K562 (cell line): ENCODE measurements at regions not wholly inside any gene's neighbourhood (a gene's known extent, or its start where the extent isn't known, plus 50 kb on each side); places are given as distances from the start of the nearest gene placed in this dataset.

Experiments used
- ATAC-seq: fragments of 200-7000 bp; cut with Tn5 transposase; 3 replicates; pipeline ENCODE4 v1.9.1; 2020; ENCODE audit warnings: moderate library complexity
- BruUV-seq: library from RNA; stranded (reverse); fragments of 400-500 nt; replicated peaks from 2 replicates; lab custom pipeline; 2021; lab: Mats Ljungman, UMichigan
- CTCF ChIA-PET: fragments of 300-600 bp; formaldehyde crosslinking; extraction: SDS; loops from one replicate; lab custom pipeline; 2021; ENCODE audit warnings: low intra/inter-chr PET ratio; lab: Yijun Ruan, JAX
- POLR2A ChIA-PET: fragments of 300-600, 350-650 bp; sonication (Branson Sonifier 250); formaldehyde crosslinking; extraction: SDS; loops from one replicate; lab custom pipeline; 2021; ENCODE audit warnings: antibody characterized with exemption, inconsistent platforms; lab: Yijun Ruan, JAX
- DNase-seq, 4 experiments: peaks; one replicate each; pipeline versions ENCODE4 v3.0.0 to v3.0.0-alpha.2; 2011 to 2018; ENCODE audit warnings: low spot score in 3 of 4, mixed read lengths in 3 of 4; ENCODE audit errors: extremely low read depth in 1 of 4
- FAIRE-seq: peaks from 2 replicates; lab custom pipeline; 2011; peaks lifted over from hg19 to GRCh38; lab: Jason Lieb, UNC
- H2AFZ ChIP-seq: 2 replicates; pipeline ENCODE4 v1.6.0; 2011; ENCODE audit warnings: low read depth, low read length, control low read depth, inconsistent platforms
- H3K27ac ChIP-seq: fragments of 200-600 bp; 3 replicates; pipeline ENCODE4 v1.8.0; 2011; ENCODE audit warnings: low read depth, mild to moderate bottlenecking, control low read depth, inconsistent platforms, low read length, moderate library complexity, mixed read lengths; ENCODE audit errors: extremely low read depth
- H3K27me3 ChIP-seq, 2 experiments: fragments of 300-600 bp in 1 of 2; 2 replicates in 1 of 2; 3 replicates in 1 of 2; pipeline versions ENCODE4 v1.6.0 to v1.8.0; 2011; ENCODE audit warnings: inconsistent platforms in 2 of 2, low read length in 2 of 2, mild to moderate bottlenecking in 1 of 2, mixed read lengths in 1 of 2, moderate library complexity in 1 of 2; ENCODE audit not compliant: control insufficient read depth in 2 of 2, insufficient read depth in 2 of 2
- H3K36me3 ChIP-seq: fragments of 300-600 bp; 3 replicates; pipeline ENCODE4 v1.8.0; 2011; ENCODE audit warnings: mild to moderate bottlenecking, low read length, inconsistent platforms; ENCODE audit not compliant: control insufficient read depth, insufficient read depth
- H3K4me1 ChIP-seq, 2 experiments: fragments of 200-600 bp in 1 of 2; replicated peaks in 1 of 2; 2 replicates in 1 of 2; 3 replicates in 1 of 2; pipeline versions ENCODE4 v1.5.1 to v1.8.0; 2011; ENCODE audit warnings: inconsistent platforms in 2 of 2, low read length in 2 of 2, mild to moderate bottlenecking in 1 of 2, mixed read lengths in 1 of 2, moderate library complexity in 1 of 2; ENCODE audit not compliant: control insufficient read depth in 2 of 2, insufficient read depth in 2 of 2
- H3K4me2 ChIP-seq: 2 replicates; pipeline ENCODE4 v1.6.1; 2011; ENCODE audit warnings: low read length, control low read depth, inconsistent platforms, mixed read lengths; ENCODE audit not compliant: insufficient read depth
- H3K4me3 ChIP-seq: fragments of 200-600 bp; sonication (generic), shearing (Covaris generic); 2 replicates; pipeline ENCODE4 v1.5.1; 2016; ENCODE audit warnings: control low read depth, inconsistent platforms
- H3K79me2 ChIP-seq: fragments of 200-600 bp; 3 replicates; pipeline ENCODE4 v1.8.0; 2011; ENCODE audit warnings: low read length, inconsistent platforms; ENCODE audit not compliant: control insufficient read depth, insufficient read depth
- H3K9ac ChIP-seq, 2 experiments: 2 replicates each; pipeline versions ENCODE4 v1.6.0 to v1.6.1; 2011; ENCODE audit warnings: low read depth in 2 of 2, low read length in 2 of 2, control low read depth in 1 of 2, inconsistent platforms in 1 of 2, mild to moderate bottlenecking in 1 of 2, mixed read lengths in 1 of 2; ENCODE audit not compliant: insufficient read depth in 1 of 2
- H3K9me1 ChIP-seq: one replicate; pipeline ENCODE4 v1.6.0; 2011; ENCODE audit warnings: inconsistent platforms, mild to moderate bottlenecking, low read length, moderate library complexity; ENCODE audit not compliant: control insufficient read depth, insufficient read depth
- H3K9me3 ChIP-seq: replicated peaks from 2 replicates; pipeline ENCODE4 v1.5.1; 2011; ENCODE audit warnings: low read depth, low read length, inconsistent platforms; ENCODE audit not compliant: control insufficient read depth, insufficient read depth
- H4K20me1 ChIP-seq: replicated peaks from 2 replicates; pipeline ENCODE4 v1.6.1; 2011; ENCODE audit warnings: low read length, inconsistent platforms, mixed read lengths; ENCODE audit not compliant: control insufficient read depth, insufficient read depth
- C11orf30 ChIP-seq: fragments of 450-650 bp; IDR thresholded peaks from 2 replicates; pipeline ENCODE4 v1.6.1; 2016; ENCODE audit warnings: low read depth, mild to moderate bottlenecking
- DNMT1 ChIP-seq: fragments of 450-650 bp; IDR thresholded peaks from 2 replicates; pipeline ENCODE4 v1.6.1; 2016; ENCODE audit warnings: antibody characterized with exemption, mild to moderate bottlenecking
- HOXB6 ChIP-seq: fragments of 250-450 bp; sonication (Bioruptor Pico); IDR thresholded peaks from 2 replicates; pipeline ENCODE4 v1.5.1; 2022; ENCODE audit warnings: mild to moderate bottlenecking, borderline replicate concordance
- KAT7 ChIP-seq: sonication (generic); formaldehyde crosslinking; IDR thresholded peaks from 2 replicates; pipeline ENCODE4 v1.8.0; 2022; ENCODE audit warnings: missing genetic modification reagents, mild to moderate bottlenecking, borderline replicate concordance
- NCOR1 ChIP-seq: fragments of 450-650 bp; IDR thresholded peaks from 2 replicates; pipeline ENCODE4 v1.6.1; 2016; ENCODE audit warnings: mild to moderate bottlenecking, moderate library complexity
- SRSF9 ChIP-seq: fragments of 200-400 bp; formaldehyde crosslinking; IDR thresholded peaks from 2 replicates; pipeline ENCODE4 v1.6.1; 2017; ENCODE audit warnings: low read depth, low read length, borderline replicate concordance
- TOE1 ChIP-seq, 2 experiments: fragments of 450-650 bp in 1 of 2; sonication (generic) in 1 of 2; formaldehyde crosslinking in 1 of 2; IDR thresholded peaks; 2 replicates each; pipeline versions ENCODE4 v1.7.1 to v1.8.0; 2016 to 2022; ENCODE audit warnings: borderline replicate concordance in 2 of 2, mild to moderate bottlenecking in 2 of 2, antibody characterized with exemption in 1 of 2, inconsistent platforms in 1 of 2, low read depth in 1 of 2, missing genetic modification reagents in 1 of 2, moderate library complexity in 1 of 2
- ZFP30 ChIP-seq: fragments of 250-450 bp; sonication (Bioruptor Pico); IDR thresholded peaks from 2 replicates; pipeline ENCODE4 v1.8.0; 2022; ENCODE audit warnings: moderate library complexity, mild to moderate bottlenecking, inconsistent platforms, borderline replicate concordance
- ZNF217 ChIP-seq: sonication (generic); formaldehyde crosslinking; IDR thresholded peaks from 2 replicates; pipeline ENCODE4 v1.8.0; 2022; ENCODE audit warnings: mild to moderate bottlenecking, missing genetic modification reagents
- ZNF282 ChIP-seq: sonication (generic); formaldehyde crosslinking; IDR thresholded peaks from 2 replicates; pipeline ENCODE4 v1.8.1; 2023; ENCODE audit warnings: missing genetic modification reagents
- WGBS: fragments of 100-300 bp; shearing (Covaris generic); methylation state at CpG from one replicate; pipeline ENCODE4 v1.1.6; 2016; ENCODE audit warnings: low coverage, mixed read lengths; ENCODE audit not compliant: insufficient coverage; ENCODE audit errors: missing lambda C conversion rate; 5-methylcytosine and 5-hydroxymethylcytosine counted together
- in situ Hi-C: fragments of 300-500 bp; cut with MboI; formaldehyde crosslinking; loops from 4 replicates; pipeline ENCODE4 v1.15.0; 2018; ENCODE audit warnings: inconsistent platforms, mixed read lengths
- intact Hi-C: fragments of 100-400 bp; cut with micrococcal nuclease; formaldehyde crosslinking; loops from 2 replicates; pipeline ENCODE4 v1.14.2; 2022
- TF ChIP-seq, protein P1 (sequence below): fragments of 250-450 bp; sonication (Bioruptor Pico); IDR thresholded peaks from 2 replicates; pipeline ENCODE4 v1.8.0; 2021; ENCODE audit warnings: moderate library complexity, mild to moderate bottlenecking, inconsistent platforms
- TF ChIP-seq, protein P2 (sequence below): sonication (generic); formaldehyde crosslinking; IDR thresholded peaks from 2 replicates; pipeline ENCODE4 v1.8.1; 2022; ENCODE audit warnings: missing genetic modification reagents
- TF ChIP-seq, protein P3 (sequence below): fragments of 250-450 bp; sonication (Bioruptor Pico); IDR thresholded peaks from 2 replicates; pipeline ENCODE4 v1.8.0; 2021; ENCODE audit warnings: borderline replicate concordance, mild to moderate bottlenecking, moderate library complexity; ENCODE audit not compliant: poor library complexity, severe bottlenecking
- TF ChIP-seq, protein P4 (sequence below): fragments of 450-650 bp; IDR thresholded peaks from 2 replicates; pipeline ENCODE4 v1.6.1; 2017; ENCODE audit warnings: mild to moderate bottlenecking, moderate library complexity
- TF ChIP-seq, protein P5 (sequence below): sonication (generic); formaldehyde crosslinking; IDR thresholded peaks from 2 replicates; pipeline ENCODE4 v1.8.1; 2023; ENCODE audit warnings: mild to moderate bottlenecking, missing genetic modification reagents, moderate library complexity

DNA sequence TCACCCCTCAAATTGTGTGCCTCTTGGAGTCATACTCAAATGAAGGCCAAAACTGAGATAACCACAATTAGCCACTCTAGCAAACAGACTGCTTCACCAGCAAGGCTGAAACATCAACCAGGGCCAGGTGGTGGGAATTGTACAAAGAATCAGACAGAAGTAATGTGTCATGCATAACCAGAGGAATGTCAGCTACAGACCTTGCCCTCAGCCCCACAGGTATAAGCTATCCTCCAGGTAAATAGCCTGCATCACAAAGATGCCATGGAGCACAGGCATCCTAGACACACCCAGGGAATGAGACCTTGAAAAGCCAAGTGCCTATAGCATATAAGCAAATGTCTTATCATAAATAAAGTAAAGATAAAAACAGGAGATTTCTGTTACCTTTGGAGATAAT is 242.7 kb downstream of the CETN3 start (continued):
- no peak for TF ChIP-seq ZNF217 (CRISPR knock-in tag)

DNA sequence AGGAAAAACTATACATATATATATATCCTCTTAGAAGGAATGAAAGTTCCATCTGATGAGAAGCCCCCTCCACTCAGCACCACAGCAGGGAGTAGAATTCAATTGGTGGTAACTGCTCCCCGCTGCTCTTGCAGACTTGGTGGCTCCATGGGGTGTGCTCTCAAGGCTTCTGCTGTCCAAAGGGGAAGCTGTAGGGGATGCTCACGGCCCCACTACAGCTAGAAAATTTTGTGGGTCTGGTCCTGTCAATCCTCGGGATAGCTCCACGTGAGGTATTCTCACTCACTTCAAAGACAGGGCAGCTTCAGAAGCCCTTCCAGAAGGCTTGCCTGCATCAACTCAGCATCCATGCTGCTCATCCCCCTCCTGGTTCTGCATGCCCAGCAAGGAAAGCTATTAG is 247.2 kb downstream of the CETN3 start:
- ChIA-PET POLR2A (no interaction called here), CTCF (no interaction called here)
- no peak overlapping the region for H2AFZ ChIP-seq
- BruUV-seq = no TSS peak
- WGBS = 0% methylated on average over 3 of the region's 4 CpGs
- ATAC-seq (no peak), FAIRE-seq (no peak), DNase-seq (no peak)
- in situ Hi-C loops (no loop called here), intact Hi-C loops (no loop called here)
- H4K20me1 ChIP-seq = no peaks in the 10 kb centered on the region
- H3K9me3 ChIP-seq = no peaks in the 10 kb centered on the region
- TF ChIP-seq TOE1 (IDR thresholded peaks at IDR 0.05; ENCODE audit: borderline replicate concordance) (no peak), TOE1 (CRISPR knock-in tag; IDR thresholded peaks at IDR 0.05; ENCODE audit: borderline replicate concordance, low read depth) (no peak), ZNF282 (no peak), NCOR1 (no peak), C11orf30 (no peak), SRSF9 (no peak), HOXB6 (CRISPR knock-in tag) (no peak), DNMT1 (no peak), ZFP30 (no peak), KAT7 (CRISPR knock-in tag) (no peak)
- TF ChIP-seq, protein P1, sequence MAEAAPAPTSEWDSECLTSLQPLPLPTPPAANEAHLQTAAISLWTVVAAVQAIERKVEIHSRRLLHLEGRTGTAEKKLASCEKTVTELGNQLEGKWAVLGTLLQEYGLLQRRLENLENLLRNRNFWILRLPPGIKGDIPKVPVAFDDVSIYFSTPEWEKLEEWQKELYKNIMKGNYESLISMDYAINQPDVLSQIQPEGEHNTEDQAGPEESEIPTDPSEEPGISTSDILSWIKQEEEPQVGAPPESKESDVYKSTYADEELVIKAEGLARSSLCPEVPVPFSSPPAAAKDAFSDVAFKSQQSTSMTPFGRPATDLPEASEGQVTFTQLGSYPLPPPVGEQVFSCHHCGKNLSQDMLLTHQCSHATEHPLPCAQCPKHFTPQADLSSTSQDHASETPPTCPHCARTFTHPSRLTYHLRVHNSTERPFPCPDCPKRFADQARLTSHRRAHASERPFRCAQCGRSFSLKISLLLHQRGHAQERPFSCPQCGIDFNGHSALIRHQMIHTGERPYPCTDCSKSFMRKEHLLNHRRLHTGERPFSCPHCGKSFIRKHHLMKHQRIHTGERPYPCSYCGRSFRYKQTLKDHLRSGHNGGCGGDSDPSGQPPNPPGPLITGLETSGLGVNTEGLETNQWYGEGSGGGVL (CRISPR knock-in tag) = no peak
- TF ChIP-seq, protein P2, sequence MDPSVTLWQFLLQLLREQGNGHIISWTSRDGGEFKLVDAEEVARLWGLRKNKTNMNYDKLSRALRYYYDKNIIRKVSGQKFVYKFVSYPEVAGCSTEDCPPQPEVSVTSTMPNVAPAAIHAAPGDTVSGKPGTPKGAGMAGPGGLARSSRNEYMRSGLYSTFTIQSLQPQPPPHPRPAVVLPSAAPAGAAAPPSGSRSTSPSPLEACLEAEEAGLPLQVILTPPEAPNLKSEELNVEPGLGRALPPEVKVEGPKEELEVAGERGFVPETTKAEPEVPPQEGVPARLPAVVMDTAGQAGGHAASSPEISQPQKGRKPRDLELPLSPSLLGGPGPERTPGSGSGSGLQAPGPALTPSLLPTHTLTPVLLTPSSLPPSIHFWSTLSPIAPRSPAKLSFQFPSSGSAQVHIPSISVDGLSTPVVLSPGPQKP (CRISPR knock-in tag) = no peak
- TF ChIP-seq, protein P3, sequence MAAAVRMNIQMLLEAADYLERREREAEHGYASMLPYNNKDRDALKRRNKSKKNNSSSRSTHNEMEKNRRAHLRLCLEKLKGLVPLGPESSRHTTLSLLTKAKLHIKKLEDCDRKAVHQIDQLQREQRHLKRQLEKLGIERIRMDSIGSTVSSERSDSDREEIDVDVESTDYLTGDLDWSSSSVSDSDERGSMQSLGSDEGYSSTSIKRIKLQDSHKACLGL (CRISPR knock-in tag) = no peak
- TF ChIP-seq, protein P4, sequence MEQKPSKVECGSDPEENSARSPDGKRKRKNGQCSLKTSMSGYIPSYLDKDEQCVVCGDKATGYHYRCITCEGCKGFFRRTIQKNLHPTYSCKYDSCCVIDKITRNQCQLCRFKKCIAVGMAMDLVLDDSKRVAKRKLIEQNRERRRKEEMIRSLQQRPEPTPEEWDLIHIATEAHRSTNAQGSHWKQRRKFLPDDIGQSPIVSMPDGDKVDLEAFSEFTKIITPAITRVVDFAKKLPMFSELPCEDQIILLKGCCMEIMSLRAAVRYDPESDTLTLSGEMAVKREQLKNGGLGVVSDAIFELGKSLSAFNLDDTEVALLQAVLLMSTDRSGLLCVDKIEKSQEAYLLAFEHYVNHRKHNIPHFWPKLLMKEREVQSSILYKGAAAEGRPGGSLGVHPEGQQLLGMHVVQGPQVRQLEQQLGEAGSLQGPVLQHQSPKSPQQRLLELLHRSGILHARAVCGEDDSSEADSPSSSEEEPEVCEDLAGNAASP = no peak
- TF ChIP-seq, protein P5, sequence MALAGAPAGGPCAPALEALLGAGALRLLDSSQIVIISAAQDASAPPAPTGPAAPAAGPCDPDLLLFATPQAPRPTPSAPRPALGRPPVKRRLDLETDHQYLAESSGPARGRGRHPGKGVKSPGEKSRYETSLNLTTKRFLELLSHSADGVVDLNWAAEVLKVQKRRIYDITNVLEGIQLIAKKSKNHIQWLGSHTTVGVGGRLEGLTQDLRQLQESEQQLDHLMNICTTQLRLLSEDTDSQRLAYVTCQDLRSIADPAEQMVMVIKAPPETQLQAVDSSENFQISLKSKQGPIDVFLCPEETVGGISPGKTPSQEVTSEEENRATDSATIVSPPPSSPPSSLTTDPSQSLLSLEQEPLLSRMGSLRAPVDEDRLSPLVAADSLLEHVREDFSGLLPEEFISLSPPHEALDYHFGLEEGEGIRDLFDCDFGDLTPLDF (CRISPR knock-in tag) = no peak
- H3K4me3 ChIP-seq = no peak overlapping the region
- no peaks in the 10 kb centered on the region for H3K79me2 ChIP-seq
- no peak overlapping the region for H3K4me2 ChIP-seq
- no peak overlapping the region for H3K9ac ChIP-seq
- no peaks in the 10 kb centered on the region for H3K36me3 ChIP-seq
- no peaks in the 10 kb centered on the region for H3K27me3 ChIP-seq
- no peaks in the 10 kb centered on the region for H3K9me1 ChIP-seq
- H3K27ac ChIP-seq = no peak overlapping the region
- H3K4me1 ChIP-seq = no peaks in the 10 kb centered on the region
